HepG2 (cell line): ENCODE measurements at regions not wholly inside any gene's neighbourhood (a gene's known extent, or its start where the extent isn't known, plus 50 kb on each side); places are given as distances from the start of the nearest gene placed in this dataset.

Experiments used
- ATAC-seq: fragments of 200-7000 bp; cut with Tn5 transposase; 3 replicates; pipeline ENCODE4 v1.9.1; 2020; ENCODE audit warnings: mild to moderate bottlenecking, moderate library complexity
- BruUV-seq: library from RNA; stranded (reverse); fragments of 400-500 nt; replicated peaks from 2 replicates; lab custom pipeline; 2021; lab: Mats Ljungman, UMichigan
- CTCF ChIA-PET: fragments of 300-600 bp; formaldehyde crosslinking; extraction: SDS; loops from one replicate; lab custom pipeline; 2021; ENCODE audit warnings: low total read pairs, inconsistent platforms, low intra/inter-chr PET ratio; lab: Yijun Ruan, JAX
- POLR2A ChIA-PET: fragments of 350-600 bp; sonication (Branson Sonifier 250); formaldehyde crosslinking; loops from one replicate; lab custom pipeline; 2020; ENCODE audit warnings: antibody characterized with exemption, inconsistent platforms; lab: Yijun Ruan, JAX
- DNase-seq: peaks from one replicate; pipeline ENCODE4 v3.0.0-alpha.2; 2015; ENCODE audit warnings: low spot score
- FAIRE-seq: peaks from 3 replicates; lab custom pipeline; 2011; peaks lifted over from hg19 to GRCh38; lab: Jason Lieb, UNC
- H2AFZ ChIP-seq: one replicate; pipeline ENCODE4 v1.6.1; 2011; ENCODE audit warnings: low read length, inconsistent platforms
- H3K27ac ChIP-seq: fragments of 300-600 bp; 3 replicates; pipeline ENCODE4 v1.8.0; 2011; ENCODE audit warnings: mixed run types, mild to moderate bottlenecking, mixed read lengths, low read length, inconsistent platforms; ENCODE audit not compliant: insufficient read depth; ENCODE audit errors: extremely low read length
- H3K27me3 ChIP-seq, 2 experiments: fragments of 200-600 bp in 1 of 2; 2 replicates in 1 of 2; 3 replicates in 1 of 2; pipeline versions ENCODE4 v1.6.0 to v1.8.0; 2011; ENCODE audit warnings: low read length in 2 of 2, mild to moderate bottlenecking in 2 of 2, moderate library complexity in 2 of 2, inconsistent platforms in 1 of 2; ENCODE audit not compliant: insufficient read depth in 2 of 2, control insufficient read depth in 1 of 2
- H3K36me3 ChIP-seq, 2 experiments: fragments of 200-600 bp in 1 of 2; replicated peaks in 1 of 2; 2 replicates in 1 of 2; 3 replicates in 1 of 2; pipeline versions ENCODE4 v1.5.1 to v1.8.0; 2011; ENCODE audit warnings: low read length in 2 of 2, inconsistent platforms in 1 of 2; ENCODE audit not compliant: insufficient read depth in 2 of 2, control insufficient read depth in 1 of 2
- H3K4me1 ChIP-seq: 2 replicates; pipeline ENCODE4 v1.5.1; 2012; ENCODE audit warnings: low read length, inconsistent platforms; ENCODE audit not compliant: insufficient read depth
- H3K4me2 ChIP-seq: 2 replicates; pipeline ENCODE4 v1.6.0; 2011; ENCODE audit warnings: low read depth, low read length, inconsistent platforms
- H3K4me3 ChIP-seq, 3 experiments: fragments of 200-600 bp in 1 of 3; sonication (generic), shearing (Covaris generic) in 1 of 3; replicated peaks in 1 of 3; 2 replicates each; pipeline ENCODE4 v1.5.1; 2011 to 2016; ENCODE audit warnings: low read length in 3 of 3, inconsistent platforms in 2 of 3, low read depth in 2 of 3, mild to moderate bottlenecking in 2 of 3, control low read depth in 1 of 3, mixed read lengths in 1 of 3; ENCODE audit not compliant: insufficient read depth in 1 of 3
- H3K79me2 ChIP-seq: one replicate; pipeline ENCODE4 v1.6.1; 2011; ENCODE audit warnings: low read length, inconsistent platforms; ENCODE audit not compliant: insufficient read depth
- H3K9ac ChIP-seq: 2 replicates; pipeline ENCODE4 v1.6.0; 2011; ENCODE audit warnings: mild to moderate bottlenecking, low read depth, low read length, inconsistent platforms; ENCODE audit not compliant: insufficient read depth
- H3K9me3 ChIP-seq: 2 replicates; pipeline ENCODE4 v1.5.1; 2012; ENCODE audit warnings: mild to moderate bottlenecking, low read length
- H4K20me1 ChIP-seq: 2 replicates; pipeline ENCODE4 v1.6.0; 2011; ENCODE audit warnings: inconsistent platforms, mild to moderate bottlenecking, low read length, moderate library complexity; ENCODE audit not compliant: insufficient read depth
- AKAP8 ChIP-seq: sonication (generic); formaldehyde crosslinking; IDR thresholded peaks from 2 replicates; pipeline ENCODE4 v1.5.1; 2020; ENCODE audit warnings: mild to moderate bottlenecking, missing genetic modification reagents
- CBFB ChIP-seq: sonication (generic); formaldehyde crosslinking; IDR thresholded peaks from 2 replicates; pipeline ENCODE4 v1.4.0; 2020; ENCODE audit warnings: missing genetic modification reagents
- CTCF ChIP-seq: sonication (generic); formaldehyde crosslinking; IDR thresholded peaks from 2 replicates; pipeline ENCODE4 v1.5.0; 2020; ENCODE audit warnings: mild to moderate bottlenecking, missing genetic modification reagents, moderate library complexity
- KDM2A ChIP-seq: sonication (generic); formaldehyde crosslinking; IDR thresholded peaks from 2 replicates; pipeline ENCODE4 v1.4.0; 2020; ENCODE audit warnings: low read depth, missing genetic modification reagents, borderline replicate concordance
- NKX3-1 ChIP-seq: sonication (generic); formaldehyde crosslinking; IDR thresholded peaks from 2 replicates; pipeline ENCODE4 v1.5.0; 2020; ENCODE audit warnings: missing genetic modification reagents
- PHF21A ChIP-seq: sonication (generic); formaldehyde crosslinking; IDR thresholded peaks from 2 replicates; pipeline ENCODE4 v1.5.0; 2020; ENCODE audit warnings: mild to moderate bottlenecking, missing genetic modification reagents
- SALL2 ChIP-seq: sonication (generic); formaldehyde crosslinking; IDR thresholded peaks from 2 replicates; pipeline ENCODE4 v1.8.1; 2023; ENCODE audit warnings: mild to moderate bottlenecking, missing genetic modification reagents, inconsistent platforms
- TMF1 ChIP-seq: sonication (generic); formaldehyde crosslinking; IDR thresholded peaks from 2 replicates; pipeline ENCODE4 v1.8.1; 2022; ENCODE audit warnings: low read depth, missing genetic modification reagents
- ZBTB43 ChIP-seq: sonication (generic); formaldehyde crosslinking; conservative IDR thresholded peaks from 2 replicates; pipeline ENCODE4 v1.4.0; 2020; ENCODE audit warnings: missing genetic modification reagents
- ZNF10 ChIP-seq: sonication (generic); formaldehyde crosslinking; IDR thresholded peaks from 2 replicates; pipeline ENCODE4 v1.4.0; 2020; ENCODE audit warnings: mild to moderate bottlenecking, low read depth, missing genetic modification reagents, borderline replicate concordance
- ZNF225 ChIP-seq: sonication (generic); formaldehyde crosslinking; IDR thresholded peaks from 2 replicates; pipeline ENCODE4 v1.4.0; 2020; ENCODE audit warnings: mild to moderate bottlenecking, missing genetic modification reagents
- ZNF253 ChIP-seq: sonication (generic); formaldehyde crosslinking; IDR thresholded peaks from 2 replicates; pipeline ENCODE4 v1.8.0; 2022; ENCODE audit warnings: mild to moderate bottlenecking, missing genetic modification reagents, borderline replicate concordance
- ZNF556 ChIP-seq: sonication (generic); formaldehyde crosslinking; IDR thresholded peaks from 2 replicates; pipeline ENCODE4 v1.4.0; 2020; ENCODE audit warnings: mild to moderate bottlenecking, missing genetic modification reagents, borderline replicate concordance
- WGBS: methylation state at CpG from one replicate; pipeline ENCODE4 v1.1.6; 2017; ENCODE audit warnings: low lambda C conversion rate; 5-methylcytosine and 5-hydroxymethylcytosine counted together
- in situ Hi-C: cut with HindIII; loops from 2 replicates; pipeline ENCODE4 v1.10.0; 2017; ENCODE audit warnings: low pct_unique_long_range_greater_than_20kb; ENCODE audit not compliant: extremely low pct_ligation_motif_present
- intact Hi-C: fragments of 100-400 bp; cut with micrococcal nuclease; formaldehyde crosslinking; loops from one replicate; pipeline ENCODE4 v1.10.0; 2022; ENCODE audit not compliant: unreplicated experiment
- TF ChIP-seq, protein P1 (sequence below): sonication (generic); formaldehyde crosslinking; IDR thresholded peaks from 2 replicates; pipeline ENCODE4 v1.4.0; 2020; ENCODE audit warnings: missing genetic modification reagents; ENCODE audit errors: not compliant biosample characterization

GRCh38 chr7:113405296-113406056 is 287.1 kb upstream of the SMIM30 start:
- no peaks in the 10 kb centered on the region for H3K4me1 ChIP-seq
- no peaks in the 10 kb centered on the region for H3K27me3 ChIP-seq
- H3K79me2 ChIP-seq, result no peaks in the 10 kb centered on the region
- ChIA-PET POLR2A (no interaction called here), CTCF (interaction anchor here (2.0 kb wide), 1 partner anchor 16 kb away, joined by 7 read pairs; no protein-coding TSS in a partner anchor)
- no TSS peak for BruUV-seq
- ATAC-seq, result no peak
- 11% methylated on average over 4 of the region's 4 CpGs for WGBS
- H3K36me3 ChIP-seq, result no peaks in the 10 kb centered on the region
- in situ Hi-C loops (loop anchor here (10.0 to 25.0 kb wide), 3 partner anchors 243 to 868 kb away; no protein-coding TSS in a partner anchor), intact Hi-C loops (no loop called here)
- no peak overlapping the region for H3K4me2 ChIP-seq
- TF ChIP-seq KDM2A (CRISPR knock-in tag) (no peak), AKAP8 (CRISPR knock-in tag) (no peak)
- no peak overlapping the region for H3K27ac ChIP-seq
- FAIRE-seq, result no peak
- DNase-seq, result no peak
- no peak overlapping the region for H3K4me3 ChIP-seq
- no peaks in the 10 kb centered on the region for H4K20me1 ChIP-seq
- no peak overlapping the region for H3K9ac ChIP-seq
- H3K9me3 ChIP-seq, result no peaks in the 10 kb centered on the region
- no peak overlapping the region for H2AFZ ChIP-seq

- Histone ChIP-seq H3K4me1 (no peaks in the 10 kb centered on the region), H3K27ac (no peak overlapping the region), H4K20me1 (no peaks in the 10 kb centered on the region), H3K9me3 (no peaks in the 10 kb centered on the region), H3K79me2 (no peaks in the 10 kb centered on the region), H3K36me3 (no peaks in the 10 kb centered on the region), H3K4me2 (no peak overlapping the region), H3K4me3 (no peak overlapping the region), H3K9ac (no peak overlapping the region), H3K27me3 (no peaks in the 10 kb centered on the region), H2AFZ (no peak overlapping the region)
- ATAC-seq (peak; percentile 81), DNase-seq (peak; percentile 6), FAIRE-seq (peak; percentile 30)
- 15% methylated on average over 8 of the region's 8 CpGs for WGBS
- CTCF ChIA-PET, result interaction anchor here (1.0 to 2.0 kb wide), 2 partner anchors 17 to 294 kb away, joined by 3 to 7 read pairs; no protein-coding TSS in a partner anchor
- intact Hi-C loops, result loop anchor here (1.0 kb wide), 1 partner anchor 17 kb away; no protein-coding TSS in a partner anchor
- POLR2A ChIA-PET, result no interaction called here
- BruUV-seq, result no TSS peak
- in situ Hi-C loops, result loop anchor here (10.0 to 25.0 kb wide), 3 partner anchors 242 to 867 kb away; no protein-coding TSS in a partner anchor
- TF ChIP-seq SALL2 (CRISPR knock-in tag), result no peak
- TF ChIP-seq ZNF10 (CRISPR knock-in tag), result no peak
- no peak for TF ChIP-seq TMF1 (CRISPR knock-in tag)
- TF ChIP-seq, protein P1, sequence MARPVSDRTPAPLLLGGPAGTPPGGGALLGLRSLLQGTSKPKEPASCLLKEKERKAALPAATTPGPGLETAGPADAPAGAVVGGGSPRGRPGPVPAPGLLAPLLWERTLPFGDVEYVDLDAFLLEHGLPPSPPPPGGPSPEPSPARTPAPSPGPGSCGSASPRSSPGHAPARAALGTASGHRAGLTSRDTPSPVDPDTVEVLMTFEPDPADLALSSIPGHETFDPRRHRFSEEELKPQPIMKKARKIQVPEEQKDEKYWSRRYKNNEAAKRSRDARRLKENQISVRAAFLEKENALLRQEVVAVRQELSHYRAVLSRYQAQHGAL (CRISPR knock-in tag), result no peak
- no peak for TF ChIP-seq CBFB (CRISPR knock-in tag)
- TF ChIP-seq PHF21A (CRISPR knock-in tag), result no peak
- TF ChIP-seq ZNF225 (CRISPR knock-in tag), result no peak
- no peak for TF ChIP-seq ZBTB43 (CRISPR knock-in tag)
- no peak for TF ChIP-seq ZNF253 (CRISPR knock-in tag)
- TF ChIP-seq CTCF (CRISPR knock-in tag), result peak; percentile 47
- no peak for TF ChIP-seq ZNF556 (CRISPR knock-in tag)
- TF ChIP-seq NKX3-1 (CRISPR knock-in tag), result no peak
Observed at GRCh38 chr7:113404245-113404644, 285.9 kb upstream of the SMIM30 start.
